Gastrocnemius medialis (tissue), 4 donors: ENCODE measurements at regions not wholly inside any gene's neighbourhood (a gene's known extent, or its start where the extent isn't known, plus 50 kb on each side); places are given as distances from the start of the nearest gene placed in this dataset.

Experiments
- POLR2A ChIP-seq, 2 donors: fragments of 450-650 bp; IDR thresholded peaks; one replicate each; pipeline ENCODE4 v1.6.1; 2017; ENCODE audit warnings: antibody characterized with exemption in 2 of 2, mild to moderate bottlenecking in 2 of 2, moderate library complexity in 2 of 2
- TF ChIP-seq, protein P1 (sequence below), 5 experiments: fragments of 450-650 bp in 3 of 5; fragments of 200-600 bp in 2 of 5; sonication (generic) in 2 of 5; IDR thresholded peaks in 4 of 5; conservative IDR thresholded peaks in 1 of 5; 1 replicate in 4 of 5; 2 replicates in 1 of 5; pipeline ENCODE4 v1.5.1; 2016 to 2019; ENCODE audit warnings: antibody characterized with exemption in 5 of 5, mild to moderate bottlenecking in 3 of 5, moderate library complexity in 3 of 5

DNA sequence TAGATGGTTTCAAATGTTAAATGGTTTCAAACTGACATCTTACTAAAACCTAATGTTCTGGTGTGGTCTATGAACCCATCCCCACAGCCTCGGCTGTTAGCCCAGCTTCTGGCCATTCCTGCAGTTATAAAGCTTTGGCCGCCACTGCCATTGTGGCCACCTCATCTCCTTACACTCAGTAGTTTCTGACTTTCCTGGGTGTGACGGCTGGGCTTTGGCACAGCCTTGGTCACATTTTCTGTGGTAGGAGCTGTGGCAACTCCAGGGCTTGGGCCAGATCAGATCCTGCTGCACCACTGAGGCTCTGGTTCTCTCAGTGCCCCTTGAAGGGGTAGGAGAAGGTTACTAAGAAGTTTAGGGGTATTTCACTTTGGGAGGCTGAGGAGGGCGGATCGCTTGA is 84.2 kb upstream of the STXBP6 start:
- TF ChIP-seq, protein P1, sequence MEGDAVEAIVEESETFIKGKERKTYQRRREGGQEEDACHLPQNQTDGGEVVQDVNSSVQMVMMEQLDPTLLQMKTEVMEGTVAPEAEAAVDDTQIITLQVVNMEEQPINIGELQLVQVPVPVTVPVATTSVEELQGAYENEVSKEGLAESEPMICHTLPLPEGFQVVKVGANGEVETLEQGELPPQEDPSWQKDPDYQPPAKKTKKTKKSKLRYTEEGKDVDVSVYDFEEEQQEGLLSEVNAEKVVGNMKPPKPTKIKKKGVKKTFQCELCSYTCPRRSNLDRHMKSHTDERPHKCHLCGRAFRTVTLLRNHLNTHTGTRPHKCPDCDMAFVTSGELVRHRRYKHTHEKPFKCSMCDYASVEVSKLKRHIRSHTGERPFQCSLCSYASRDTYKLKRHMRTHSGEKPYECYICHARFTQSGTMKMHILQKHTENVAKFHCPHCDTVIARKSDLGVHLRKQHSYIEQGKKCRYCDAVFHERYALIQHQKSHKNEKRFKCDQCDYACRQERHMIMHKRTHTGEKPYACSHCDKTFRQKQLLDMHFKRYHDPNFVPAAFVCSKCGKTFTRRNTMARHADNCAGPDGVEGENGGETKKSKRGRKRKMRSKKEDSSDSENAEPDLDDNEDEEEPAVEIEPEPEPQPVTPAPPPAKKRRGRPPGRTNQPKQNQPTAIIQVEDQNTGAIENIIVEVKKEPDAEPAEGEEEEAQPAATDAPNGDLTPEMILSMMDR (IDR thresholded peaks at IDR 0.05 in 4 of 5, conservative IDR thresholded peaks at IDR 0.05 in 1 of 5): no peak
- TF ChIP-seq POLR2A (IDR thresholded peaks at IDR 0.05): no peak
